ENCODE measurements at regions not wholly inside any gene's neighbourhood (a gene's known extent, or its start where the extent isn't known, plus 50 kb on each side); places are given as distances from the start of the nearest gene placed in this dataset. TPM values are rescaled to one million over a fixed set of nuclear protein-coding genes. Genes with fewer than 3 reads are reported as not detected.

DNA sequence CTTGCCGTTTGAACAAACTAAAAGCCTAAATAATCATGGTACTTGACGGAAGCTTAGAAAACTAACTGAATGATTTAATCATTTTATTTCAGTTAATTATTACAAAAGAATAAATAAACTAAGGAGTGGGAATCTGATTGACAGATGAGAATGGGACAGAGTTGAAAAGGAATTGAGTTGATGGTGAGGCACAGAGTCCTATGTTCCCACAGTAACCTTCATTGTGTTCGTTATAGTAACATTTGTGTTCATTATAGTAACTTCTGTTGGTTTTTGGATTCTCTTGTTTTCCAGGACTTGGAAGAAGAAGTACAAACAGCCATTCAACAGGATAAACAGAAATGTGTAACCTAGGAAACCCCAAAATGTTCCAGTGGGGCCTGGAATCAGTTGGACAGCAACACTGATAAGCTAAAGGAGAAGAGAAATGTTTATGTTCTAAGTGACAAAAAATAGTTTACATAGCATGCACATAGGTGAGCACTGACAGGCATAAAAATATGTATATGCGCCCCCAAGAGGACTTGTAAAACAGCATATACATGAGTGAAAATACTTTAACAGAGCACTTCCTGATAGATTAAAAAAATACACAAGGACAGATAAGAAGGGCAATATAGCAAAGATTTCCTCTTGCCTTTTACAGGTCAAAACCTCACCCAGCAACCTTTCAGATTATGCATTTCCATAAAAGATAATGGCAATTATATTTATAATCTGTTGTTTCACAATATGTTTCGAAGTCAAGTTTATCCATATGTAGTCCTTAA is 218.6 kb upstream of the HTR2C start:
- H3K56ac ChIP-seq (ENCODE audit: low read length), result no peak overlapping the region
- no peaks in the 10 kb centered on the region for H3K79me1 ChIP-seq (ENCODE audit: low read length)
- no peak overlapping the region for H3K9ac ChIP-seq (ENCODE audit: low read length)
- H2AK5ac ChIP-seq (ENCODE audit: low read length), result no peak overlapping the region
- no peak overlapping the region for H3K4me3 ChIP-seq (ENCODE audit: low read length)
- no peak overlapping the region for H4K8ac ChIP-seq (ENCODE audit: low read depth, low read length)
- H4K5ac ChIP-seq (ENCODE audit: low read length), result no peak overlapping the region
- no peak overlapping the region for H2BK5ac ChIP-seq (ENCODE audit: low read length)
- H3K4me2 ChIP-seq (ENCODE audit: low read length), result no peak overlapping the region
- no CpG with 5 or more reads among the region's 5 CpGs for WGBS (ENCODE audit: extremely low coverage, insufficient coverage, low lambda C conversion rate)
- H3K23ac ChIP-seq (ENCODE audit: low read length), result no peak overlapping the region
- no peak overlapping the region for H2BK120ac ChIP-seq (ENCODE audit: low read depth, low read length)
- H3K27ac ChIP-seq (ENCODE audit: low read depth, low read length), result no peak overlapping the region
- no peak overlapping the region for H2BK15ac ChIP-seq (replicated peaks; ENCODE audit: low read depth)
- no peaks in the 10 kb centered on the region for H3K4me1 ChIP-seq (ENCODE audit: control insufficient read depth, low read depth, low read length)
- DNase-seq, result peak; percentile 3
- no peaks in the 10 kb centered on the region for H3K27me3 ChIP-seq (ENCODE audit: insufficient read depth, low read length, poor library complexity)
- no peak overlapping the region for H3K4ac ChIP-seq (ENCODE audit: low read depth, low read length)
- no peaks in the 10 kb centered on the region for H3K79me2 ChIP-seq (ENCODE audit: control insufficient read depth, insufficient read depth, low read length)
- no peak overlapping the region for H3K18ac ChIP-seq (ENCODE audit: low read length)
- no peaks in the 10 kb centered on the region for H3K36me3 ChIP-seq (ENCODE audit: control insufficient read depth, insufficient read depth, low read length)

DNA sequence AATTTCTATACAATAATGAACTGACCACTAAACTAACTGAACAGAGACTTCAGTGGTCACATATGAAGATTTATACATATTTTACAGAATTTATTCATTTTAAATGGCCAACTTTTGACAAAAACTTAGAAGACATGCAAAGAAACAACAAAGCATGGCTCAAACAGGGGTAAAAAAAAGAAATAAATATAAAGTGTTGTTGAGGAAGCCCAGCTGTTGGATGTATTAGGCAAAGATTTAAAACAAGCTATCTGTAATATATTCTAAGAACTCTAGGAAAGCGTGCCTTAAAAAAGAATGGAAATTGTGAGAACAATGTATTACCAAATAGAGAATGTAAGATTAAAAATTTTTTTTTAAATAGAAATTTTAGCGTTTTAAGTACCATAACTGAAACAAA is 210.9 kb upstream of the HTR2C start:
- Histone ChIP-seq H3K4ac (ENCODE audit: low read depth, low read length) (no peak overlapping the region), H3K23ac (ENCODE audit: low read length) (no peak overlapping the region), H4K5ac (ENCODE audit: low read length) (no peak overlapping the region), H4K8ac (ENCODE audit: low read depth, low read length) (no peak overlapping the region), H3K27ac (ENCODE audit: low read depth, low read length) (no peak overlapping the region), H3K4me3 (ENCODE audit: low read length) (no peak overlapping the region), H3K36me3 (ENCODE audit: control insufficient read depth, insufficient read depth, low read length) (no peaks in the 10 kb centered on the region), H2BK5ac (ENCODE audit: low read length) (no peak overlapping the region), H2BK120ac (ENCODE audit: low read depth, low read length) (no peak overlapping the region), H3K18ac (ENCODE audit: low read length) (no peak overlapping the region), H3K9ac (ENCODE audit: low read length) (no peak overlapping the region), H3K79me1 (ENCODE audit: low read length) (no peaks in the 10 kb centered on the region), H3K56ac (ENCODE audit: low read length) (no peak overlapping the region), H3K4me2 (ENCODE audit: low read length) (no peak overlapping the region), H2AK5ac (ENCODE audit: low read length) (no peak overlapping the region), H3K27me3 (ENCODE audit: insufficient read depth, low read length, poor library complexity) (no peaks in the 10 kb centered on the region), H3K4me1 (ENCODE audit: control insufficient read depth, low read depth, low read length) (no peaks in the 10 kb centered on the region), H2BK15ac (replicated peaks; ENCODE audit: low read depth) (no peak overlapping the region), H3K79me2 (ENCODE audit: control insufficient read depth, insufficient read depth, low read length) (no peaks in the 10 kb centered on the region)
- 100% methylated on average over 1 of the region's 2 CpGs for WGBS (ENCODE audit: extremely low coverage, insufficient coverage, low lambda C conversion rate)
- no peak for DNase-seq

DNA sequence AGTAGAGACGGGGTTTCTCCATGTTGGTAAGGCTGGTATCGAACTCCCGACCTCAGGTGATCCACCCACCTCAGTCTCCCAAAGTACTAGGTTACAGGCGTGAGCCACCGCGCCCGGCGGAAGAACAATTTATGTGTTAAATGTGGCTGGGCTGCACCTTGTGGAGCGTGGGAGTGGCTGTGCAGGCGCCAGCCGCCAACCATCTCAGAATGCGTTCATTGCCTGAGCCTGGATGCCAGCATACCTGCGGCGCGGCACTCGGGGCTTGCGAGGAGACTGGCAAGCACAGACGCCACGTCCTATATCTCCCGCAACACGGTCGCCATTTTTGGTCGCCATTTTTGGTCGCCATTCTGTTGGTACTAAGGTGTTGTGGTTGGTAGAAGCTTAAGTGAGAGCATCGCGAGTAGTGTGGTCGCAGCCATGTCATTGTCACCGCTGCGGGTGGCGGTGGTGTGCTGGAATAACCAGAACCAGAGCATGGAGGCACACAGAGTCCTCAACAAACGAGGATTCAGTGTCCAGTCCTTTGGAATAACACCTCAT is 193.6 kb upstream of the HTR2C start:
- Histone ChIP-seq H3K27me3 (ENCODE audit: insufficient read depth, low read length, poor library complexity) (no peaks in the 10 kb centered on the region), H3K4me2 (ENCODE audit: low read length) (no peak overlapping the region), H2BK120ac (ENCODE audit: low read depth, low read length) (no peak overlapping the region), H2AK5ac (ENCODE audit: low read length) (no peak overlapping the region), H2BK5ac (ENCODE audit: low read length) (no peak overlapping the region), H3K18ac (ENCODE audit: low read length) (no peak overlapping the region), H3K9ac (ENCODE audit: low read length) (no peak overlapping the region), H3K4me1 (ENCODE audit: control insufficient read depth, low read depth, low read length) (no peaks in the 10 kb centered on the region), H4K8ac (ENCODE audit: low read depth, low read length) (no peak overlapping the region), H3K4me3 (ENCODE audit: low read length) (no peak overlapping the region), H3K36me3 (ENCODE audit: control insufficient read depth, insufficient read depth, low read length) (no peaks in the 10 kb centered on the region), H4K5ac (ENCODE audit: low read length) (no peak overlapping the region), H3K27ac (ENCODE audit: low read depth, low read length) (no peak overlapping the region), H3K56ac (ENCODE audit: low read length) (no peak overlapping the region), H3K23ac (ENCODE audit: low read length) (no peak overlapping the region), H3K4ac (ENCODE audit: low read depth, low read length) (no peak overlapping the region), H3K79me1 (ENCODE audit: low read length) (no peaks in the 10 kb centered on the region), H2BK15ac (replicated peaks; ENCODE audit: low read depth) (no peak overlapping the region), H3K79me2 (ENCODE audit: control insufficient read depth, insufficient read depth, low read length) (no peaks in the 10 kb centered on the region)
- WGBS (ENCODE audit: extremely low coverage, insufficient coverage, low lambda C conversion rate), result no CpG with 5 or more reads among the region's 31 CpGs
- no peak for DNase-seq

Small RNAs in the stretch of these regions (small RNA-seq; reads per million reads assigned to genes)
- not detected for gene AL953862.1 (ENCODE audit: insufficient read depth)

Measured in mesendoderm (in vitro differentiated cells).